ENCODE measurements at regions not wholly inside any gene's neighbourhood (a gene's known extent, or its start where the extent isn't known, plus 50 kb on each side); places are given as distances from the start of the nearest gene placed in this dataset.
A peak's percentile ranks its signal among the peaks of the same experiment; 100 is the strongest.

GRCh38 chr2:221102896-221103688 is 469.0 kb downstream of the EPHA4 start:
- CTCF ChIA-PET: no interaction called here
- TF ChIP-seq PKNOX1 (IDR thresholded peaks at IDR 0.05): no peak
- TF ChIP-seq BHLHE40 (IDR thresholded peaks at IDR 0.05; ENCODE audit: borderline replicate concordance): no peak
- TF ChIP-seq ELF4 (IDR thresholded peaks at IDR 0.05): no peak
- TF ChIP-seq LEF1 (IDR thresholded peaks at IDR 0.05; ENCODE audit: borderline replicate concordance): no peak
- no peak for TF ChIP-seq FOXM1 (IDR thresholded peaks at IDR 0.05; ENCODE audit: borderline replicate concordance)
- TF ChIP-seq HDGF (IDR thresholded peaks at IDR 0.05; ENCODE audit: borderline replicate concordance): no peak
- TF ChIP-seq ARNT (IDR thresholded peaks at IDR 0.05): no peak
- no peak for TF ChIP-seq FOXA1 (IDR thresholded peaks at IDR 0.05)
- no peak for TF ChIP-seq CTBP1 (IDR thresholded peaks at IDR 0.05; ENCODE audit: borderline replicate concordance)
- TF ChIP-seq NFRKB (IDR thresholded peaks at IDR 0.05): no peak
- TF ChIP-seq TARDBP (IDR thresholded peaks at IDR 0.05): no peak
- no peak for TF ChIP-seq SUZ12 (IDR thresholded peaks at IDR 0.05)
- no peak for TF ChIP-seq ZNF384 (IDR thresholded peaks at IDR 0.05)
- no peak for TF ChIP-seq SP1 (IDR thresholded peaks at IDR 0.05)
- TF ChIP-seq L3MBTL2 (conservative IDR thresholded peaks at IDR 0.05): no peak
- no peak for TF ChIP-seq FOXK2 (IDR thresholded peaks at IDR 0.05)
- POLR2A ChIA-PET: no interaction called here
- no peak for DNase-seq (ENCODE audit: extremely low spot score)

- ChIA-PET POLR2A (no interaction called here), CTCF (no interaction called here)
- TF ChIP-seq ZNF384 (IDR thresholded peaks at IDR 0.05) (no peak), LEF1 (IDR thresholded peaks at IDR 0.05; ENCODE audit: borderline replicate concordance) (no peak), HDGF (IDR thresholded peaks at IDR 0.05; ENCODE audit: borderline replicate concordance) (no peak), BHLHE40 (IDR thresholded peaks at IDR 0.05; ENCODE audit: borderline replicate concordance) (no peak), FOXK2 (IDR thresholded peaks at IDR 0.05) (no peak), FOXM1 (IDR thresholded peaks at IDR 0.05; ENCODE audit: borderline replicate concordance) (no peak), FOXA1 (IDR thresholded peaks at IDR 0.05) (no peak), SUZ12 (IDR thresholded peaks at IDR 0.05) (no peak), NFRKB (IDR thresholded peaks at IDR 0.05) (no peak), L3MBTL2 (conservative IDR thresholded peaks at IDR 0.05) (no peak), SP1 (IDR thresholded peaks at IDR 0.05) (no peak), ELF4 (IDR thresholded peaks at IDR 0.05) (no peak), TARDBP (IDR thresholded peaks at IDR 0.05) (no peak), PKNOX1 (IDR thresholded peaks at IDR 0.05) (no peak), ARNT (IDR thresholded peaks at IDR 0.05) (no peak), CTBP1 (IDR thresholded peaks at IDR 0.05; ENCODE audit: borderline replicate concordance) (no peak)
- no peak for DNase-seq (ENCODE audit: extremely low spot score)
Observed at GRCh38 chr2:221103930-221104329, 468.2 kb downstream of the EPHA4 start.

- DNase-seq (ENCODE audit: extremely low spot score): no peak
- POLR2A ChIA-PET: no interaction called here
- TF ChIP-seq PKNOX1 (IDR thresholded peaks at IDR 0.05): peak; percentile 53; the same call in 1 of the 2 replicates
- no peak for TF ChIP-seq ARNT (IDR thresholded peaks at IDR 0.05)
- CTCF ChIA-PET: no interaction called here
Observed at GRCh38 chr2:221104361-221104811, 467.7 kb downstream of the EPHA4 start.

- DNase-seq (ENCODE audit: extremely low spot score): no peak
- TF ChIP-seq ARNT (IDR thresholded peaks at IDR 0.05) (no peak), SUZ12 (IDR thresholded peaks at IDR 0.05) (no peak), NFRKB (IDR thresholded peaks at IDR 0.05) (no peak), FOXA1 (IDR thresholded peaks at IDR 0.05) (no peak), ZNF384 (IDR thresholded peaks at IDR 0.05) (no peak), FOXK2 (IDR thresholded peaks at IDR 0.05) (no peak), SP1 (IDR thresholded peaks at IDR 0.05) (no peak)
- POLR2A ChIA-PET: no interaction called here
Observed at GRCh38 chr2:221106241-221106640, 465.9 kb downstream of the EPHA4 start.

GRCh38 chr2:221107424-221107823 is 464.7 kb downstream of the EPHA4 start:
- CTCF ChIA-PET: no interaction called here
- POLR2A ChIA-PET: no interaction called here
- no peak for DNase-seq (ENCODE audit: extremely low spot score)
- TF ChIP-seq HDGF (IDR thresholded peaks at IDR 0.05; ENCODE audit: borderline replicate concordance): no peak
- TF ChIP-seq ELF4 (IDR thresholded peaks at IDR 0.05): no peak
- TF ChIP-seq SP1 (IDR thresholded peaks at IDR 0.05): no peak
- TF ChIP-seq FOXA1 (IDR thresholded peaks at IDR 0.05): no peak

More at GRCh38 chr2:221106241-221106640, 465.9 kb downstream of the EPHA4 start:
- CTCF ChIA-PET: no interaction called here

- no peak for TF ChIP-seq BHLHE40 (IDR thresholded peaks at IDR 0.05; ENCODE audit: borderline replicate concordance)
- no peak for TF ChIP-seq ARNT (IDR thresholded peaks at IDR 0.05)
- no peak for TF ChIP-seq SUZ12 (IDR thresholded peaks at IDR 0.05)
- no peak for TF ChIP-seq FOXK2 (IDR thresholded peaks at IDR 0.05)
- DNase-seq (ENCODE audit: extremely low spot score): no peak
- CTCF ChIA-PET: no interaction called here
- POLR2A ChIA-PET: no interaction called here
Observed at GRCh38 chr2:221109552-221109951, 462.6 kb downstream of the EPHA4 start.

GRCh38 chr2:221111739-221112138 is 460.4 kb downstream of the EPHA4 start:
- ChIA-PET POLR2A (no interaction called here), CTCF (no interaction called here)
- TF ChIP-seq BHLHE40 (IDR thresholded peaks at IDR 0.05; ENCODE audit: borderline replicate concordance) (no peak), ARNT (IDR thresholded peaks at IDR 0.05) (no peak), ZNF384 (IDR thresholded peaks at IDR 0.05) (no peak), FOXM1 (IDR thresholded peaks at IDR 0.05; ENCODE audit: borderline replicate concordance) (no peak), SP1 (IDR thresholded peaks at IDR 0.05) (no peak), NFRKB (IDR thresholded peaks at IDR 0.05) (no peak), HDGF (IDR thresholded peaks at IDR 0.05; ENCODE audit: borderline replicate concordance) (no peak), L3MBTL2 (conservative IDR thresholded peaks at IDR 0.05) (no peak), TARDBP (IDR thresholded peaks at IDR 0.05) (no peak), CTBP1 (IDR thresholded peaks at IDR 0.05; ENCODE audit: borderline replicate concordance) (no peak), FOXK2 (IDR thresholded peaks at IDR 0.05) (no peak), ELF4 (IDR thresholded peaks at IDR 0.05) (no peak), PKNOX1 (IDR thresholded peaks at IDR 0.05) (no peak)
- DNase-seq (ENCODE audit: extremely low spot score): no peak

Data from HEK293T (cell line).